Nephron (organoid): ENCODE measurements at regions not wholly inside any gene's neighbourhood (a gene's known extent, or its start where the extent isn't known, plus 50 kb on each side); places are given as distances from the start of the nearest gene placed in this dataset.

Source experiments
- H3K27ac Mint-ChIP-seq, 3 experiments: 2 replicates each; pipeline ENCODE4 v1.8.0; 2020; ENCODE audit warnings: mixed read lengths in 3 of 3, mild to moderate bottlenecking in 2 of 3, moderate library complexity in 1 of 3
- H3K27me3 Mint-ChIP-seq: 2 replicates; pipeline ENCODE4 v1.8.0; 2021; ENCODE audit warnings: low read depth, mild to moderate bottlenecking, moderate library complexity, mixed read lengths
- H3K36me3 Mint-ChIP-seq: 2 replicates; pipeline ENCODE4 v1.8.0; 2020; ENCODE audit warnings: low read depth, mixed read lengths
- H3K4me1 Mint-ChIP-seq: 2 replicates; pipeline ENCODE4 v1.8.0; 2020; ENCODE audit warnings: mixed read lengths
- H3K4me3 Mint-ChIP-seq, 3 experiments: 2 replicates each; pipeline ENCODE4 v1.8.0; 2020; ENCODE audit warnings: mild to moderate bottlenecking in 3 of 3, mixed read lengths in 3 of 3, moderate library complexity in 2 of 3
- H3K9me3 Mint-ChIP-seq: 2 replicates; pipeline ENCODE4 v1.8.0; 2020; ENCODE audit warnings: mixed read lengths
- CTCF ChIP-seq, 3 experiments: fragments of 200-600 bp; sonication (generic); IDR thresholded peaks; one replicate each; pipeline ENCODE4 v1.5.0; 2021; ENCODE audit warnings: antibody characterized with exemption in 3 of 3; ENCODE audit not compliant: unreplicated experiment in 3 of 3

- Mint-ChIP-seq H3K27me3 (no peaks in the 10 kb centered on the region), H3K27ac (peak overlapping the region in 1 of 3 experiments; percentile 38), H3K4me1 (peaks cover 19% of the 10 kb centered on the region), H3K4me3 (no peak overlapping the region), H3K9me3 (peaks cover 10% of the 10 kb centered on the region), H3K36me3 (peaks cover 4% of the 10 kb centered on the region)
- no peak for TF ChIP-seq CTCF (IDR thresholded peaks at IDR 0.05; ENCODE audit: unreplicated experiment in 3 of 3)
Measured at GRCh38 chr6:22466665-22467245, 102.6 kb upstream of the HDGFL1 start.

GRCh38 chr6:22467645-22468044, 101.7 kb upstream of the HDGFL1 start:
- H3K9me3 Mint-ChIP-seq: peaks cover 12% of the 10 kb centered on the region
- TF ChIP-seq CTCF (IDR thresholded peaks at IDR 0.05; ENCODE audit: unreplicated experiment in 3 of 3): no peak
- peak overlapping the region in 1 of 3 experiments; percentile 38 for H3K27ac Mint-ChIP-seq
- peaks cover 24% of the 10 kb centered on the region for H3K4me1 Mint-ChIP-seq
- no peak overlapping the region for H3K4me3 Mint-ChIP-seq
- H3K27me3 Mint-ChIP-seq: no peaks in the 10 kb centered on the region
- H3K36me3 Mint-ChIP-seq: peaks cover 4% of the 10 kb centered on the region

- peaks cover 24% of the 10 kb centered on the region for H3K4me1 Mint-ChIP-seq
- no peak for TF ChIP-seq CTCF (IDR thresholded peaks at IDR 0.05; ENCODE audit: unreplicated experiment in 3 of 3)
- H3K36me3 Mint-ChIP-seq: peaks cover 4% of the 10 kb centered on the region
- H3K4me3 Mint-ChIP-seq: no peak overlapping the region
- H3K27ac Mint-ChIP-seq: no peak overlapping the region
- peaks cover 12% of the 10 kb centered on the region for H3K9me3 Mint-ChIP-seq
- no peaks in the 10 kb centered on the region for H3K27me3 Mint-ChIP-seq
Measured at GRCh38 chr6:22468256-22468965, 101.0 kb upstream of the HDGFL1 start.

- H3K9me3 Mint-ChIP-seq: peaks cover 9% of the 10 kb centered on the region
- peaks cover 24% of the 10 kb centered on the region for H3K4me1 Mint-ChIP-seq
- H3K27ac Mint-ChIP-seq: peak overlapping the region; percentile 22 to 80 (median 42)
- no peaks in the 10 kb centered on the region for H3K36me3 Mint-ChIP-seq
- H3K4me3 Mint-ChIP-seq: no peak overlapping the region
- TF ChIP-seq CTCF (IDR thresholded peaks at IDR 0.05; ENCODE audit: unreplicated experiment in 3 of 3): no peak
- H3K27me3 Mint-ChIP-seq: no peaks in the 10 kb centered on the region
Measured at GRCh38 chr6:22470454-22471131, 98.8 kb upstream of the HDGFL1 start.

- TF ChIP-seq CTCF (IDR thresholded peaks at IDR 0.05; ENCODE audit: unreplicated experiment in 3 of 3): peak; percentile 38 to 51 (median 45)
- H3K27me3 Mint-ChIP-seq: no peaks in the 10 kb centered on the region
- H3K9me3 Mint-ChIP-seq: peaks cover 7% of the 10 kb centered on the region
- peaks cover 24% of the 10 kb centered on the region for H3K4me1 Mint-ChIP-seq
- H3K36me3 Mint-ChIP-seq: no peaks in the 10 kb centered on the region
- H3K27ac Mint-ChIP-seq: peak overlapping the region; percentile 22 to 80 (median 42)
- peak overlapping the region in 1 of 3 experiments; percentile 14 for H3K4me3 Mint-ChIP-seq
Measured at GRCh38 chr6:22471132-22471690, 98.2 kb upstream of the HDGFL1 start.
